Brain pericyte (primary cell): ENCODE measurements at regions not wholly inside any gene's neighbourhood (a gene's known extent, or its start where the extent isn't known, plus 50 kb on each side); places are given as distances from the start of the nearest gene placed in this dataset.
"Not testable (repeated sequence)": the region's sequence is repeated elsewhere in the genome, so short reads cannot be mapped to it uniquely, and the experiment has no call there.

Experiments used
- DNase-seq: peaks from one replicate; pipeline ENCODE4 v3.0.0-alpha.2; 2012; ENCODE audit warnings: low read depth, low spot score

DNA sequence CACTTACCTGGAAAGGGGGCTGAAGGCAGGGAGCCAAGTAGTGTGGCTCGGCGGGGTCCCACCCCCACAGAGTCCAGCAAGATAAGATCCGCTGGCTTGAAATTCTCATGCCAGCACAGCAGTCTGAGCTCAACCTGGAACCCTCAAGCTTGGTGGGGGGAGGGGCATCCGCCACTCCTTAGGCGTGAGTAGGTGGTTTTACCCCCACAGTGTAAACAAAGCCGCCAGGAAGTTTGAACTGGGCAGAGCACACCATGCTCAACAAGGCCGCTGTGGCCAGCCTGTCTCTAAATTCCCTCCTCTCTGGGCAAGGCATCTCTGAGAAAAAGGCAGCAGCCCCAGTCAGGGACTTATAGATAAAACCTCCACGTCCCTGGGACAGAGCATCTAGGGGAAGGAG lies 156.3 kb downstream of the KBTBD8 start:
- DNase-seq = no peak

DNA sequence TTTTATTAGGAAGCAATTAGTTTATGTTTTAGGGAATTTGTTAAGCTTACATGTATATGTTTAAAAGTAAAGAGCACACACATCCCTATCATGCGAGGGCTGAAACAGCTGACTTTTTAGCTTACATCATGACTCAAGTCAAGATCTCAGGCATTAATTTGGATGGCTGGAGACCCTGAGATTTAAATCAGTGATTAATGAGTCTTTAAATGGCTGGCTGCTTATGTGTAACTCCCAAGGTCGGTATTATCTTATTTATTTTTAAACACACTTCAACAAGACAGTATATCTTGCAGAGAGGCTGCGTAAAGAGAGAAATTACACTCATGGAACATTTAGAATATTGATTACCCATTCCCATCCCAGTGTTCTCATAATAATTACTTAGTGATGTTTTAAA lies 169.4 kb downstream of the KBTBD8 start:
- no peak for DNase-seq

DNA sequence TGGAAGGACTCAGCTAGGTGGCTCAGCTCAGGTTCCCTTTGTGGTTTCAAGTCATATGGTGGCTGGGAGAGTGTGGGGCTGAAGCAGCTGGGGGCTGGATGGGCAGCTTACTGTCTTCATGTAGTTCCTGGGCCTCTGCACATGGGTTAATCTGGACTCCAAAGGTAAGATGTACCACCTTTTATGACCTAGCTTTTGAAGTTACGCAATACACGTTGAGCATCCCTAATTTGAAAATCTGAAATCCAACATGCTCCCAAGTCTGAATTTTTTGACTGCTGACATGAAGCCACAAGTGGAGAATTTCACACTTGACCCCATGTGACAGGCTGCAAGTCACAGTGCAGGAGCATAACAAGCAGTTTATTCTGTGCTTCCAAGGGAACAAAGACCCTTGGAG lies 173.7 kb downstream of the KBTBD8 start:
- DNase-seq = no peak

DNA sequence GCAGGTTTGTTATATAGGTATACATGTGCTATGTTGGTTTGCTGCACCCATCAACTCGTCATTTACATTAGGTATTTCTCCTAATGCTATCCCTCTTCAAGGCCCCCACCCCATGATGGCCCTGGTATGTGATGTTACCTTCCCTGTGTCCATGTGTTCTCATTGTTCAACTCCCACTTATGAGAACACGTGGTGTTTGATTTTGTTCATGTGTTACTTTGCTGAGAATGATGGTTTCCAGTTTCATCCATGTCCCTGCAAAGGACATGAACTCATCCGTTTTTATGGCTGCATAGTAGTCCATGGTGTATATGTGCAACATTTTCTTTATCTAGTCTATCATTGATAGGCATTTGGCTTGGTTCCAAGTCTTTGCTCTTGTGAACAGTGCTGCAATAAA lies 175.0 kb downstream of the KBTBD8 start:
- DNase-seq = not testable (repeated sequence)

DNA sequence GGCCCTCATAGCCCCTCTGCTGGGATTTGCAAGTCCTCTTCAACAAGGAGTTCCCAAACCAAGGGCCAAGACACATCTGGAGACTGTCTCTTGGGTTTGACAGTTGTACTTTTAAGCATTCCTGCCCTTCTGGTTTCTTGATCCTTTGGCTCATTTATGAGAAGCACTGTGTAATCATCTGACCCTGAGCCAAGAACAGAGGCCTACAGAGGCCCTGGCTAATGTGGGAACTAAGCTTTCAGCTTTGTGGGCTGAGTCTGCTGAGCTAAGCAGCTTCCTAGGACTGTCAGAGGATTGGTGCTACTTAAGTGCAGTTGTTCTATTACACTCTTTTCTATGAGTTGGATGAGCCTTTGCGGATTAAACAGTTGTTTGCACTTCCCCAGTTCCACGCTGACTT lies 178.3 kb downstream of the KBTBD8 start:
- no peak for DNase-seq

DNA sequence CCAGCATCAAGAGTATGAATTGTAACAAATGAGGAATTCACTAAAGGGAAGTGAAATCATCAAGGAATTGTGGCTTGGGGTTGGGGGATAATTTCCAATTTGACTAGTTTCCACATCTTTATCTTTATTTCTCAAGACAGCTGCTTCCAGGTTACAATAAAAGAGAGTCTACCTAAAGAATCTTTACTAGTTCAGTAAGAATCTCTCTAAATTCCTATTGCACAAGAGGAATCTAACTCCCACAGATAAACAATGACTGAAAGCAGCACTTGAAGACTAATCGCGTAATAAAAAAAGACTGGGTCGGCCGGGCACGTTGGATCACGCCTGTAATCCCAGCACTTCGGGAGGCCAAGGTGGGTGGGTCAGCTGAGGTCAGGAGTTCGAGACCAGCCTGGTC lies 194.4 kb downstream of the KBTBD8 start:
- no peak for DNase-seq

DNA sequence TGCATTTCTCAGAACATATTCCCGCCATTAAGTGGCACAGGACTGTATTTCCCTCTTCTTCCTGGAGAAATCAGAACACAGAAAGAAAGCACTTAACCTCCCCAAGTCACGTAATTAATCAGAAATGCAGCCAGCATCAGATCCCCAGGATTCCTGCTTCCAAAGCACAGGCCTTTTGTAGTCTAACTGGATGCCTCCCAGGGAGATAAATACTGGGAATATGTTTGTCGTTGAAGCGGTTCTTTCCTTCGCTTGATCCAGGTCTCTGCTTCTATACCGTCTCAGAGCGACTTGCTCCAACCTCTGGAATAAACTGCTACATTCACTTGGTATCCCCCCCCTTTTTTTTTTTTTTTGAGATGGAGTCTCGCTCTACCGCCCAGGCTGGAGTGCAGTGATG lies 198.6 kb downstream of the KBTBD8 start:
- no peak for DNase-seq

DNA sequence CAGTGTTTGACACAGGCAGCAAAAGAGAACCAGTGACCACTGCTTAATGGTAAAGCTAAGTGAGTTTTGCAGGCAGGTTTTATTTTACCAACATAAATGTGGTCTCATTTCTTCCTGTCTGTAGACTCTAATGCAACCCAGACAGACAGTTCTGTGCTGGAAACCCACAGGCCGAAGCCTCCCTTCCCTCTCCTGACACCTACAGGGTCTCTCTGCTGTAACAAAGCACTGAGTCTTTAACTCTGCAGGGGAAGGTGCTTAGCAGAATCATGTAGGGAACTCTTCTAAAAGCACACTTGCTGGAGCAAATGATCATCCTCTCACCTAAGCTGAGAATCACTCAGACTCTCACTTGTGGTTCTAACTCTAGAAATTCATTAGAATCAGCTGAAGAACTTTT lies 200.3 kb downstream of the KBTBD8 start:
- no peak for DNase-seq

DNA sequence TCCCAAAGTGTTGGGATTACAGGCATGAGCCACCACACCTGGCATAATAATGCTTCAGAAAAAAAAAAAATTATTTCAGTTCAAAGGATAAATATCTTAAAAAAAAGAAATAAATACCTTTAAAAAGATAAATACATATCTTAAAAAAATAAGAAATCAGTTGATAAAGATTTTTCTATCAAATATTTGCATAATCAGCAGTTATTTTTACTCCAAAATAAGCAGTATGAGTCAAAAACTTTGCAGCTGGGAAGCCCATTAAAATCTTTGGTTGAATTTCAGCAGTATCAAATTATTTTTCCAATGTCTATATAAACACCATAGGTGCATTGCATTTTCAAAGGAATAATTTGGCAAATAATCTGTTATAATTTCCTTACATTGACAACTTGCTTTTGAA lies 202.5 kb downstream of the KBTBD8 start:
- no peak for DNase-seq

DNA sequence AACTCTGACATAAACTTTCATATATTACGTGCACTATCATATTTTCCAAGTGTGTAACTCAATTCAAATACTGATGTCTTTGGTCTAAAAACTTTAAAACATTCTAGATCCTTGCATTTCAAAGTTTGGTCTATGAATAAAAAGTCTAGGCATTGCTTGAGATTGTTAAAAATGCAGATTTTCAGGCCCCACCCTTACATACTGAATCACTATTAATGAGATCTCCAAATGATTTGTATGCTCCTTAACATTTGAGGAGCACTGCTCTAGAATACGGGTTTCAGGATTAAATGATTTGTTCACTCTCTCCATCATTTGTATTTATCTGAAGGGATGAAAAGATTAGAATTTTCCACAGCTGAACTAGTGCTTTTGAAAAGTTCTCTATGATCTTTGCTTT lies 202.9 kb downstream of the KBTBD8 start:
- DNase-seq = no peak

DNA sequence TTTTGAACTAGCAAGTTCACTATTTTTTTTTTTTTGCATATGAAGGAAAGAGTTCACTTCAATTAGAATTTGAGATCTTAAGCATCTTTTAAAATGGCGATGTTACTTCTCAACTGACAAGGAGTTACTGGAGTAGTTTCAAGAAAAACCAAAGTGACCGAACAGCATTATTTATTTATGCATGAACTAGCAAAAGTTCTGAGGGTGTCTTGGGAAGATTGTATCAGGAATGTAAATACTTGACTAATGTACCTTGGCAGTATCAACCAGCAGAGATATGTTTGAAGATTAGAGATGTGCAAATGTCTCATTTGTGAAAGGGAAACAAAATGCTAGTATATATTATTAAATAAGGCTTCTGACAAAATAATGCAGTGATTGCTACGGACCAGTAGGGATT lies 203.9 kb downstream of the KBTBD8 start:
- no peak for DNase-seq

DNA sequence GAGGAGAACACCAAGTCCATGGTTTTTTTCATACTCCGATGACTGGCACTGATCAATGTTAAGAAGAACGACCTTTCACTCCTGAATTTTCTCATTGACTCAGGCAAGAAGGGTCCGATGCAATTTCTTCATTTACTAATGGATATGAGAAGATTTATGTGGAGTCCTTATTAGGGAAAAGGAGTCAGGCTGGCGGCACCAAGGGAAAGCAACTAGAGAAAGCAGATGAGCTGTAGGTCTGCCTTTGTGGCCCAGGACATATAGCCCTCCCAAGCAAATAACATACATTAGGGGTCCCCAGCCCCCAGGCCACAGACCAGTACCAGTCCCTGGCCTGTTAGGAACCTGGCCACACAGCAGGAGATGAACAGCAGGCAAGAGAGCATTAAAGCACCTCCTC lies 206.8 kb downstream of the KBTBD8 start:
- no peak for DNase-seq

DNA sequence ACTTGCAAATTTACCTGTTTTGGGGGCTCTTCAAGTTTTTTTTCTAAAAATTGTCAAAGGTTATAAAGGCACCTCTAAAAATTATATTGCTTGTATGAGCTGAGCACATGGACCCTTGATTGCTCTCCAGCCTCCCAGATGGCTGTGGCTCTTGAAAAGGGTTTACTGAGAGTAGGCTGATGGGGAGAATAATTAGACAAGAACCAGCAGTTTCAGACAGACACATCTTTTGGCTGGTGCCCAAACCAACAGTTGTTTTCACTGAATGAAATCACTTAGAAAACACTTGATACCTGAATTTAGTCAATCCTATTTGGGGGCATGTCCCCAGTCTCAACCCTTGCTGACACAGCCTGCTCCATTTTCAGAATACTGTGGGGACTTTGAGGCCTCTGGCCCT lies 217.6 kb downstream of the KBTBD8 start:
- no peak for DNase-seq

DNA sequence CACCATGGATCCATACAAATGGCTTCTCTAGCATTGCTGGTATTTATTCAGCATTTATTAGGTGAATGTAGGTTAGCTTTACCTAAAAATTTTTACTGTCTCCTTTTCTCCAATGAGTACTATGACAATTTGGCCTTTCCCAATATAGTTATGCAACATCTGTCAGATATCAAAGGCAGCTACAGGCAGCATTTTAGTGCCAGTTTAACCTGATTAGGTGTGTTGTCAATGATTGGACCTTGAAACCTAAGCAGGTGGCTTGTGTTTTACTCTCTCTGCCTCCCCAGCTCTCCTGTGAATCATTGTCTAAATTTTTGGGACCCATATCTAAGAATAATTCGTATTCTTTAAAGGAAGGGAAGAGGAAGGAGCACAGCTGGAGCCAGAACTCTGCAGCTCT lies 228.9 kb downstream of the KBTBD8 start:
- no peak for DNase-seq

DNA sequence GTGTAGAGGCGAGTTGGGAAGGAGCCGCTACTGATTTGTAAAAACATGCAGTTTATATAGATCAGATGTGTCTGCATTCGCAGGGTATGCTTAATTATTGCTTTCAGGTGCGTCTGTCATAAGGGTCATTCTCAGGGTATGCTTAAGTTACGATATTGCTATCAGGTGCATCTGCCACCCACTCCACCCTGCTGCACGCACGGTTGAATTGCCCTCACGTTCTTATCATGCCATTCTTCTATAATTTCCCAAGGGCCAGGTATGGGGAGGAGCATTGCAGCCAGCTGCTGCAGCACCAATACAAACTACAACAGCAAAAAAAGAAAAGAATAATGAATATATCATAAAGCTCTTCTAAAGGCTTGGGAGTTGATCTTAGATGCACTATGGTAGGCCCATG lies 230.0 kb downstream of the KBTBD8 start:
- DNase-seq = no peak

DNA sequence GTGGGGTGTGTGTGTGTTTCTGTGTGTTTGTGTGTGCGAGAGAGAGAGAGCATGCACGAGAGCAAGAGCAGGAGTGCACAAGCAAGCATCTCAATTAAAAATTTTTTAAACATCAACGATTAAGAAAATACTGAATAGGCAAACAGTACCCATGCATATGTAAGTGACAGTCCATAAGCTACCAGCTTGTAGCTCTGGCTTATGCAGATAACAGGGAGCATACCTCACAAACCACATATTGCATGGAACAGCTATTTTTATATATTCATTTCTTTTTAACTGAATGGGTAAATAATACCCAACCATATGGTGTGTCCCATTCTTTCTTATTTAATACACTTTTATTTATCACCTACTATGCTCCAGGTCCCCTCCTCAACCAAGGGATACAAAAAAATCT lies 234.5 kb downstream of the KBTBD8 start:
- no peak for DNase-seq

DNA sequence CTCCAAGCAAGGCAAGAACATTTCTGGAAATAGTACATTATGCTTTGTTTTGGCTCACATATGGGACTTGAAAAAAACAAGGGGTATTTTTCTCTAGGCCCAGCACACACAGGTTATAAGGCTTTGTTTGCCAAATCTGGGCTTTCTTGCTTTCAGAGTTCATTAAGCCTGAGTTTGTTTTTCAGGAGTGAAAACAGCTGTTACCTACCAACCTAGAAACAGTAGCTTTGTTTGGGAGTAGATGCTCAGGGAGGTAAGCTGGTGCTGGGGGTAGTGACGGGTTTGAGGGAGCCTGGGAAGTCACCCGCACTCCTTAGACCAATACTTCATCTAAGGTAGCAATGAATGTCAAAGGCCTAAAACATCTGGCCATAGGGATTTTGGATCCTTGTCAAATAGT lies 241.2 kb downstream of the KBTBD8 start:
- no peak for DNase-seq

DNA sequence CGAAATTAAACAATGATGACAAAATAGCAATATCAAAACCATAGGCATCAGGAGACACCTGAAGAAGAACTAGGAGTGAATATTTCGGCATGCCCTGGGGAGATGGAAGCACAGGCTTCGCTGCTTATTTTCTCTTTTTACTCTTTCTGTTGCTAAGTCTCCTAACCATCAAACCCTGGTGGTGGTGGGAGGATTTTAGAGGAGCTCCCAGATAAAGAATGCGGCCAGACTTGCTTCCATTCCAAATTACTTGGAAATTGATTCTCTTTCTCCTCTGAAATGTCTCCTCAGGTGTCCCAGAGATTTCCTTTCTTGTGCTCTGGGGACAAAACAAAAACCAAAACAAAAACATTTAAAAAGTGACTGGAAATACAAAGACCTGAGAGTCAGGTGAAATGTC lies 243.0 kb downstream of the KBTBD8 start:
- no peak for DNase-seq

DNA sequence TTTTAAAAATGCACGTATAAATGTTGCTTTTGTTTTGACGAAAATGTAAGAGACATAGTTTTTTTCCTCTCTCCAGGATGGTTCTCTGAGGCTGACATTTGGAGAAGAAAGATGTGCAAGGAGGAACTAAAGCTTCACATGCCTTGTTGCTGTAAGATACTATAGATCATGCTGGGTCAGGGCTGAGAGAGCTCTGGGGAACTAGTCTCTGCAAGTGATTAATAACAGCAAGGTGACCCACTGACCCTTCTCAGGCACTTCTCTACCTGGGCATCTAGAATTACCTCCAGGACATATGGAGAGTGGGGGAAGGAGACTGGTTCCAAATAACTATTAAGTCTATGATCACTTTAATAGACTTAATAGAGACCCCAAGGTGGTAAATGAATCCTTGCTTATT lies 246.0 kb downstream of the KBTBD8 start:
- no peak for DNase-seq

DNA sequence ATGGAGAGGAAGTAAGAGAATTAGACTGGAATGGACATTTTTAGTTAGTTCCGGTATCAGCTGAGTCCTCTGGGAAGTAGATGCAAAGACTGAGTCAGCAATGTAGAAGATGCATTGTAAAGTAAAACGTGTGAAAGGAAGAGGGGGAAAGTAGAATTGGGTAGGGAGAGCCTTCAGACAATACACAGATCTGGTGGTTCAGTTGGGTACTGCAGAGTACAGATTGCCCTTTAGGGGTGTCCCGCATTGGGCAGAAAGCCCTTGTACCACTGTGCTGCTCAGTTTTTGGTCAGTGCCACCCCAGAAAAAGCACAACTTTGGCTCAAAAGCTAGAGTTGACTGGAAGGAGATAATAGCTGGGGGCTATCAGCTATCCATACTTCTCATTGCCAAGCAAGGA lies 247.4 kb downstream of the KBTBD8 start:
- no peak for DNase-seq

DNA sequence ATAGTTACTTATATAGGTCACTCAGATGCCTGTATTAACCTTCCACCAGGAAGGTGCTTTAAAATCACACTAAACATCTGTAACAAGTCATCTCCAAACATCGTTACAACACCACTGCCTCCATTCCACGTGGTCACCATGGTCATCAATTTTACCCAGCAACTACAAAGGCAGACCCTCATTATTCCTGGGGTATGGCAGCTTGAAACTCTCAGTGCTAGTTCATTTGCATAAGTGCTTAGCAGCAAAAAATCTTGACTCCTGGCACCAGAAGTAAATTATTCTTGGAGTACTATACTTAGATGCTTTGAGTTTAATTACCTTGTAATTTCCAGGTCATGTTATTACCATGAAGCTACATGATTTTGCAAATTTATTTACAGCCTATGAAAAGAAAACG lies 250.6 kb downstream of the KBTBD8 start:
- DNase-seq = no peak

DNA sequence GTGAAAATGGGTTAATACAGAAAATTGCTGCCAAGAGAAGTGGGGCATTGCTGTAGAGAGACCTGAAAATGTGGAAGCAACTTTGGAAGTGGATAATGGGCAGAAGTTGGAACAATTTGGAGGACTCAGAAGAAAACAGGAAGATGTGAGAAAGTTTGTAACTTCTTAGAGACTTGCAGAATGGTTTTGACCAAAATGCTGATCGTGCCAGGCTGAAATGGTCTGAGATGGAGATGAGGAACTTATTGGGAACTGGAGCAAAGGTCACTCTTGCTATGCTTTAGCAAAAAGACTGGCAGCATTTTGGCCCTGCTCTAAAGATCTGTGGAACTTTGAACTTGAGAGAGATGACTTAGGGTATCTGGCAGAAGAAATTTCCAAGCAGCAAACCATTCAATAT lies 254.8 kb downstream of the KBTBD8 start:
- DNase-seq = not testable (repeated sequence)

DNA sequence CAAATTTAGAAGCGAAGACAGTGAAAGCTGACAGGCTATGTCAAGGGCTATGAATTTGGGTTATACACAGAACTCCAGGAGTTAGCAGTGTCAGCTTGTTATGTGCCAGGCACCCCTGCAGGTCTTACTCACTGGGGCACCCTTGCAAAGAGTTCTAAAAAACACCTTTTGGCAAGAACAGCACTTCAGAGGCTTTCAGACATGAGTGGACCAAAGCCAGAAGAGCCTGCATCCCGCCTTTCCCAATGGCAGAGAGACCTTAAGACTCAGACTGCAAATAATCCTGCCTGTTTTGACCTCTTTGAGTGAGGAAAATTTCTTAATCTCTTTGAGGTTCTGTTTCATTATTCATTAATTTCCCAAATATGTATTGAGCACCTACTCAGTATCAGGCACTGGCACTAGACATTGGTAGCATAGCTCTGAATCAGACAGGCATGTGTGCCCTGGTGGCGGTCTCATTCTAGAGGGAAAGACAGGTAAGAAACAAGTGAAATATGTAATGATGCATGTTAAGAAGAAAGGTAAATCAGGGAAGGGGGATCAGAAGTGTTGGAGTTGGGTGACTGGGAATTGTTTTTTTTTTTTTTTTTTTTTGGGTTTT lies 280.0 kb downstream of the KBTBD8 start:
- no peak for DNase-seq

DNA sequence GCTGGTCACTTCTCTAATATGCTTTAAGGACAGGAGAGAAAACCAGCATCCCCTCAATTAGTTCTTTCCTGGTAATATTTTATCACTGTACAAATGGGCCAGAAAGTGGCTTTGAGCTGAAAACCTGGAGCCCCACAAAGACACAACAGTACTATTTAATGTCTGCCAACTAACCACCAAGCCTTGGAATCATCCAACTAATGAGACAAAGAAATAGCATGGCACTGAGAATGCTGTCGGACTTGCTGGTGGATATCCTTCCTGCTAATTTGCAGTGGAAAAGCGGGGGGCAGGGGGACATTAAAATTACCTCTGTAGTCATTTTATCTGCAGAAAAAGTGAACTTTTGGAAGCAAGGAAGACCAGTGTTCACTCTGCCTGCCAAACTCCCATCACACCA lies 288.5 kb downstream of the KBTBD8 start:
- DNase-seq = no peak
